HEK293 (cell line): ENCODE measurements at regions not wholly inside any gene's neighbourhood (a gene's known extent, or its start where the extent isn't known, plus 50 kb on each side); places are given as distances from the start of the nearest gene placed in this dataset.

ENCODE experiments used
- CTCF ChIA-PET: fragments of 350-600 bp; formaldehyde crosslinking; extraction: SDS; loops from one replicate; lab custom pipeline; 2021; ENCODE audit warnings: antibody characterized with exemption; lab: Yijun Ruan, JAX
- POLR2A ChIA-PET: fragments of 300-600 bp; formaldehyde crosslinking; extraction: SDS; loops from one replicate; lab custom pipeline; 2020; ENCODE audit warnings: antibody characterized with exemption, inconsistent platforms; lab: Yijun Ruan, JAX
- H3K27ac ChIP-seq: fragments of 200-500 bp; sonication (Bioruptor generic); 2 replicates; pipeline ENCODE4 v1.5.1; 2014; ENCODE audit warnings: low read depth, low read length, control low read depth, inconsistent platforms; ENCODE audit errors: extremely low read depth
- H3K36me3 ChIP-seq, 2 experiments: fragments of 200-500 bp in 1 of 2; sonication (Bioruptor generic) in 1 of 2; 1 replicate in 1 of 2; 2 replicates in 1 of 2; pipeline ENCODE4 v1.5.1; 2014 to 2017; ENCODE audit warnings: inconsistent platforms in 2 of 2, low read length in 2 of 2; ENCODE audit not compliant: control insufficient read depth in 2 of 2, insufficient read depth in 1 of 2
- H3K4me1 ChIP-seq: fragments of 200-500 bp; sonication (Bioruptor generic); 2 replicates; pipeline ENCODE4 v1.5.1; 2014; ENCODE audit warnings: mild to moderate bottlenecking, low read length, inconsistent platforms; ENCODE audit not compliant: control insufficient read depth, insufficient read depth
- H3K4me3 ChIP-seq: 2 replicates; pipeline ENCODE4 v1.5.1; 2011; ENCODE audit warnings: low read depth, mild to moderate bottlenecking, control low read depth, low read length, moderate library complexity
- H3K9me3 ChIP-seq: fragments of 200-500 bp; sonication (Bioruptor generic); 2 replicates; pipeline ENCODE4 v1.5.1; 2014; ENCODE audit warnings: low read depth, low read length, inconsistent platforms; ENCODE audit not compliant: control insufficient read depth, insufficient read depth
- SP3 ChIP-seq: fragments of 450-650 bp; formaldehyde crosslinking; IDR thresholded peaks from 2 replicates; pipeline ENCODE4 v1.5.1; 2016; ENCODE audit warnings: missing biosample characterization, missing genetic modification characterization
- ZBTB48 ChIP-seq: fragments of 450-650 bp; formaldehyde crosslinking; IDR thresholded peaks from 2 replicates; pipeline ENCODE4 v1.5.1; 2016; ENCODE audit warnings: missing biosample characterization, missing genetic modification characterization
- ZBTB8A ChIP-seq: fragments of 450-650 bp; formaldehyde crosslinking; IDR thresholded peaks from 2 replicates; pipeline ENCODE4 v1.5.1; 2016; ENCODE audit warnings: missing biosample characterization, missing genetic modification characterization
- ZFP69B ChIP-seq: fragments of 450-650 bp; formaldehyde crosslinking; IDR thresholded peaks from 2 replicates; pipeline ENCODE4 v1.5.1; 2016; ENCODE audit warnings: missing biosample characterization, missing genetic modification characterization
- ZNF211 ChIP-seq: fragments of 450-650 bp; formaldehyde crosslinking; IDR thresholded peaks from 2 replicates; pipeline ENCODE4 v1.5.1; 2016; ENCODE audit warnings: low read depth, missing biosample characterization, missing genetic modification characterization
- ZNF239 ChIP-seq: fragments of 450-650 bp; formaldehyde crosslinking; IDR thresholded peaks from 2 replicates; pipeline ENCODE4 v1.5.1; 2016; ENCODE audit warnings: missing biosample characterization, missing genetic modification characterization
- ZNF341 ChIP-seq: fragments of 450-650 bp; formaldehyde crosslinking; IDR thresholded peaks from 2 replicates; pipeline ENCODE4; 2016; ENCODE audit warnings: low read depth, missing biosample characterization, missing genetic modification characterization
- ZNF513 ChIP-seq: fragments of 450-650 bp; IDR thresholded peaks from 2 replicates; pipeline ENCODE4 v1.5.1; 2018; ENCODE audit warnings: missing biosample characterization, missing genetic modification characterization
- ZNF521 ChIP-seq: fragments of 450-650 bp; formaldehyde crosslinking; IDR thresholded peaks from 2 replicates; pipeline ENCODE4 v1.5.1; 2017; ENCODE audit warnings: missing biosample characterization, mild to moderate bottlenecking, missing genetic modification characterization
- ZNF560 ChIP-seq: fragments of 450-650 bp; formaldehyde crosslinking; IDR thresholded peaks from 2 replicates; pipeline ENCODE4 v1.5.1; 2017; ENCODE audit warnings: missing biosample characterization, missing genetic modification characterization, borderline replicate concordance
- ZNF623 ChIP-seq: fragments of 450-650 bp; formaldehyde crosslinking; IDR thresholded peaks from 2 replicates; pipeline ENCODE4 v1.5.1; 2016; ENCODE audit warnings: missing biosample characterization, missing genetic modification characterization
- ZNF626 ChIP-seq: fragments of 450-650 bp; sonication (Bioruptor Pico); formaldehyde crosslinking; IDR thresholded peaks from 2 replicates; pipeline ENCODE4 v1.5.1; 2018; ENCODE audit warnings: missing biosample characterization, missing genetic modification characterization, inconsistent platforms
- ZNF701 ChIP-seq: fragments of 450-650 bp; formaldehyde crosslinking; IDR thresholded peaks from 2 replicates; pipeline ENCODE4 v1.5.1; 2016; ENCODE audit warnings: missing biosample characterization, missing genetic modification characterization
- TF ChIP-seq, protein P1 (sequence below): fragments of 450-650 bp; formaldehyde crosslinking; IDR thresholded peaks from 2 replicates; pipeline ENCODE4 v1.5.1; 2016; ENCODE audit warnings: missing biosample characterization, missing genetic modification characterization
- TF ChIP-seq, protein P2 (sequence below): fragments of 450-650 bp; formaldehyde crosslinking; IDR thresholded peaks from 2 replicates; pipeline ENCODE4 v1.5.1; 2017; ENCODE audit warnings: missing biosample characterization, missing genetic modification characterization
- TF ChIP-seq, protein P3 (sequence below): fragments of 450-650 bp; formaldehyde crosslinking; IDR thresholded peaks from 2 replicates; pipeline ENCODE4 v1.5.1; 2016; ENCODE audit warnings: missing biosample characterization, missing genetic modification characterization
- TF ChIP-seq, protein P4 (sequence below): fragments of 450-650 bp; formaldehyde crosslinking; IDR thresholded peaks from 2 replicates; pipeline ENCODE4 v1.5.1; 2016; ENCODE audit warnings: missing biosample characterization, missing genetic modification characterization

GRCh38 chr5:163362840-163363371 is 74.5 kb upstream of the CCNG1 start:
- Histone ChIP-seq H3K36me3 (no peaks in the 10 kb centered on the region), H3K4me1 (no peaks in the 10 kb centered on the region), H3K4me3 (no peak overlapping the region), H3K9me3 (no peaks in the 10 kb centered on the region), H3K27ac (no peak overlapping the region)
- ChIA-PET CTCF (no interaction called here), POLR2A (no interaction called here)
- TF ChIP-seq ZBTB48 (no peak), ZFP69B (tag by site-specific recombination) (no peak), ZNF560 (tag by site-specific recombination) (no peak)
- TF ChIP-seq, protein P1, sequence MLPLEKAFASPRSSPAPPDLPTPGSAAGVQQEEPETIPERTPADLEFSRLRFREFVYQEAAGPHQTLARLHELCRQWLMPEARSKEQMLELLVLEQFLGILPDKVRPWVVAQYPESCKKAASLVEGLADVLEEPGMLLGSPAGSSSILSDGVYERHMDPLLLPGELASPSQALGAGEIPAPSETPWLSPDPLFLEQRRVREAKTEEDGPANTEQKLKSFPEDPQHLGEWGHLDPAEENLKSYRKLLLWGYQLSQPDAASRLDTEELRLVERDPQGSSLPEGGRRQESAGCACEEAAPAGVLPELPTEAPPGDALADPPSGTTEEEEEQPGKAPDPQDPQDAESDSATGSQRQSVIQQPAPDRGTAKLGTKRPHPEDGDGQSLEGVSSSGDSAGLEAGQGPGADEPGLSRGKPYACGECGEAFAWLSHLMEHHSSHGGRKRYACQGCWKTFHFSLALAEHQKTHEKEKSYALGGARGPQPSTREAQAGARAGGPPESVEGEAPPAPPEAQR (tag by site-specific recombination), result no peak

- no peaks in the 10 kb centered on the region for H3K36me3 ChIP-seq
- no peaks in the 10 kb centered on the region for H3K4me1 ChIP-seq
- no peak overlapping the region for H3K27ac ChIP-seq
- H3K9me3 ChIP-seq, result no peaks in the 10 kb centered on the region
- ChIA-PET CTCF (interaction anchor here (0.8 kb wide), 1 partner anchor 15 kb away, joined by 4 read pairs; no protein-coding TSS in a partner anchor), POLR2A (no interaction called here)
- H3K4me3 ChIP-seq, result no peak overlapping the region
- TF ChIP-seq ZNF239 (tag by site-specific recombination), result no peak
- TF ChIP-seq ZBTB8A (tag by site-specific recombination), result no peak
- no peak for TF ChIP-seq SP3 (tag by site-specific recombination)
- TF ChIP-seq ZNF341 (tag by site-specific recombination), result no peak
- no peak for TF ChIP-seq ZNF701 (tag by site-specific recombination)
- TF ChIP-seq, protein P2, sequence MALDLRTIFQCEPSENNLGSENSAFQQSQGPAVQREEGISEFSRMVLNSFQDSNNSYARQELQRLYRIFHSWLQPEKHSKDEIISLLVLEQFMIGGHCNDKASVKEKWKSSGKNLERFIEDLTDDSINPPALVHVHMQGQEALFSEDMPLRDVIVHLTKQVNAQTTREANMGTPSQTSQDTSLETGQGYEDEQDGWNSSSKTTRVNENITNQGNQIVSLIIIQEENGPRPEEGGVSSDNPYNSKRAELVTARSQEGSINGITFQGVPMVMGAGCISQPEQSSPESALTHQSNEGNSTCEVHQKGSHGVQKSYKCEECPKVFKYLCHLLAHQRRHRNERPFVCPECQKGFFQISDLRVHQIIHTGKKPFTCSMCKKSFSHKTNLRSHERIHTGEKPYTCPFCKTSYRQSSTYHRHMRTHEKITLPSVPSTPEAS (tag by site-specific recombination), result no peak
- no peak for TF ChIP-seq ZNF521 (tag by site-specific recombination)
- TF ChIP-seq ZNF513 (tag by site-specific recombination), result no peak
- TF ChIP-seq, protein P3, sequence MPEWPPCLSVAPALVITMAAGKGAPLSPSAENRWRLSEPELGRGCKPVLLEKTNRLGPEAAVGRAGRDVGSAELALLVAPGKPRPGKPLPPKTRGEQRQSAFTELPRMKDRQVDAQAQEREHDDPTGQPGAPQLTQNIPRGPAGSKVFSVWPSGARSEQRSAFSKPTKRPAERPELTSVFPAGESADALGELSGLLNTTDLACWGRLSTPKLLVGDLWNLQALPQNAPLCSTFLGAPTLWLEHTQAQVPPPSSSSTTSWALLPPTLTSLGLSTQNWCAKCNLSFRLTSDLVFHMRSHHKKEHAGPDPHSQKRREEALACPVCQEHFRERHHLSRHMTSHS (tag by site-specific recombination), result no peak
- TF ChIP-seq ZNF626 (tag by site-specific recombination), result no peak
- TF ChIP-seq ZNF211 (tag by site-specific recombination), result no peak
These were observed 74.0 kb upstream of the CCNG1 start for GRCh38 chr5:163363389-163363788.

DNA sequence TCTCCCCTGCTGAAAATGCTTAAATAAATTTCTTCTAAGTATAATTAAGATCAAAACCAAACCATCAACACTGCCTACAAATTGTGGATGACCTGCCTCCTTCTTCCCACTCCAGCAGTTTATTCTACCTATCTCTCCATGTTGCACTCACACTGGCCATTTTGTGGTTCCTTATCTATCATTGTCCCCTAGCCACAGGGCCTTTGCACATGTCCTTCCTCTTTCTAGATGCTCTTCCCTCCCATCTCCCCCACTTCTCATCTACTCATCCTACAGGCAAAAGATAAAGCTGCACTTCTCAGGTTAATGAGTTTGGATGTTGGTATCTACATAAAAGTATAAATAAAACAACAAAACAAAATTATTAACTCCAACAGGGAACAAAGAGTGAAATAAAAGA is 70.6 kb upstream of the CCNG1 start:
- POLR2A ChIA-PET, result no interaction called here
- H3K4me1 ChIP-seq, result no peaks in the 10 kb centered on the region
- no peak overlapping the region for H3K4me3 ChIP-seq
- peak; percentile 56 for TF ChIP-seq ZNF623 (tag by site-specific recombination)
- TF ChIP-seq, protein P4, sequence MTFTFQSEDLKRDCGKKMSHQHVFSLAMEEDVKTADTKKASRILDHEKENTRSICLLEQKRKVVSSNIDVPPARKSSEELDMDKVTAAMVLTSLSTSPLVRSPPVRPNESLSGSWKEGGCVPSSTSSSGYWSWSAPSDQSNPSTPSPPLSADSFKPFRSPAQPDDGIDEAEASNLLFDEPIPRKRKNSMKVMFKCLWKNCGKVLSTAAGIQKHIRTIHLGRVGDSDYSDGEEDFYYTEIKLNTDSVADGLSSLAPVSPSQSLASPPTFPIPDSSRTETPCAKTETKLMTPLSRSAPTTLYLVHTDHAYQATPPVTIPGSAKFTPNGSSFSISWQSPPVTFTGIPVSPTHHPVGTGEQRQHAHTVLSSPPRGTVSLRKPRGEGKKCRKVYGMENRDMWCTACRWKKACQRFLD (tag by site-specific recombination), result no peak
- CTCF ChIA-PET, result no interaction called here
- no peak overlapping the region for H3K27ac ChIP-seq
- no peaks in the 10 kb centered on the region for H3K9me3 ChIP-seq
- no peaks in the 10 kb centered on the region for H3K36me3 ChIP-seq
